Activated B cell treated with CpG ODN at 0.5 μM for 24 hours (primary cell): ENCODE measurements at regions not wholly inside any gene's neighbourhood (a gene's known extent, or its start where the extent isn't known, plus 50 kb on each side); places are given as distances from the start of the nearest gene placed in this dataset.

ENCODE experiments used
- ATAC-seq: fragments of 200-7000 bp; cut with Tn5 transposase; one replicate; pipeline ENCODE4 v1.10.0; 2021; ENCODE audit warnings: low read depth, mild to moderate bottlenecking, moderate library complexity
- CTCF ChIA-PET: fragments of 350-600 bp; sonication (Branson Sonifier 250); formaldehyde crosslinking; loops from one replicate; lab custom pipeline; 2021; ENCODE audit warnings: antibody characterized with exemption; lab: Charles Lee
- POLR2A ChIA-PET: fragments of 350-600 bp; sonication (Branson Sonifier 250); formaldehyde crosslinking; loops from one replicate; lab custom pipeline; 2021; ENCODE audit warnings: antibody characterized with exemption; lab: Charles Lee
- DNase-seq: peaks from one replicate; pipeline ENCODE4 v3.0.0; 2022
- H3K27ac Mint-ChIP-seq: one replicate; pipeline ENCODE4 v1.8.0; 2020; ENCODE audit warnings: mixed read lengths
- H3K27me3 Mint-ChIP-seq: one replicate; pipeline ENCODE4 v1.8.0; 2021; ENCODE audit warnings: mixed read lengths
- H3K36me3 Mint-ChIP-seq: one replicate; pipeline ENCODE4 v1.8.0; 2021; ENCODE audit warnings: low read depth, mixed read lengths
- H3K4me1 Mint-ChIP-seq: one replicate; pipeline ENCODE4 v1.8.0; 2021; ENCODE audit warnings: mixed read lengths
- H3K4me3 Mint-ChIP-seq: one replicate; pipeline ENCODE4 v1.8.0; 2020; ENCODE audit warnings: mild to moderate bottlenecking, mixed read lengths
- H3K9me3 Mint-ChIP-seq: one replicate; pipeline ENCODE4 v1.8.0; 2020; ENCODE audit warnings: mixed read lengths
- intact Hi-C: fragments of 100-400 bp; cut with micrococcal nuclease; formaldehyde crosslinking; loops from one replicate; pipeline ENCODE4 v1.15.1; 2024
- TF ChIP-seq, protein P1 (sequence below): fragments of 200-600 bp; IDR thresholded peaks from one replicate; pipeline ENCODE4 v1.8.0; 2022; ENCODE audit warnings: antibody characterized with exemption, mild to moderate bottlenecking

DNA sequence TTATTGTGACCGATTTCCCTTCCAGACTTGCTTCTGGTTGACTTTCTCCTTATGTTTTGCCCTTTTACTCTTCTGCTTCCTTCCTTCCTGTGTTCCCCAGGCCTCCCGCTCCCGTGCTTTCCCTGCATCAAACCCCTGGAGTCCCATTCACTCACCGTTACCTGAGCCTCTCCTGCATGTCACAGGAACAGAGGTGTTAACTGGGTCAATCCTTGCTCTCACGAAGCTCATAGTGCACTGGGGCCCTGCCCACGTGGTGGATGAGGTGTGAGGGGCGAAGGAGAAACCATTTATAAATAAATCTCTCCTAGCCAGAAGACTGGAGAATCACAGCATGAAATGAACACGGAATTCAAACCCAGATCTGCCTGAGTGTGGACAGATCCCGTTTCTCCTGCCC is 83.1 kb upstream of the MSX1 start:
- Mint-ChIP-seq H3K4me3 (no peak overlapping the region), H3K4me1 (no peaks in the 10 kb centered on the region), H3K27ac (no peak overlapping the region), H3K36me3 (no peaks in the 10 kb centered on the region), H3K9me3 (peaks cover 3% of the 10 kb centered on the region), H3K27me3 (peaks cover 3% of the 10 kb centered on the region)
- ChIA-PET CTCF (no interaction called here), POLR2A (no interaction called here)
- intact Hi-C loops, result no loop called here
- ATAC-seq, result no peak
- TF ChIP-seq, protein P1, sequence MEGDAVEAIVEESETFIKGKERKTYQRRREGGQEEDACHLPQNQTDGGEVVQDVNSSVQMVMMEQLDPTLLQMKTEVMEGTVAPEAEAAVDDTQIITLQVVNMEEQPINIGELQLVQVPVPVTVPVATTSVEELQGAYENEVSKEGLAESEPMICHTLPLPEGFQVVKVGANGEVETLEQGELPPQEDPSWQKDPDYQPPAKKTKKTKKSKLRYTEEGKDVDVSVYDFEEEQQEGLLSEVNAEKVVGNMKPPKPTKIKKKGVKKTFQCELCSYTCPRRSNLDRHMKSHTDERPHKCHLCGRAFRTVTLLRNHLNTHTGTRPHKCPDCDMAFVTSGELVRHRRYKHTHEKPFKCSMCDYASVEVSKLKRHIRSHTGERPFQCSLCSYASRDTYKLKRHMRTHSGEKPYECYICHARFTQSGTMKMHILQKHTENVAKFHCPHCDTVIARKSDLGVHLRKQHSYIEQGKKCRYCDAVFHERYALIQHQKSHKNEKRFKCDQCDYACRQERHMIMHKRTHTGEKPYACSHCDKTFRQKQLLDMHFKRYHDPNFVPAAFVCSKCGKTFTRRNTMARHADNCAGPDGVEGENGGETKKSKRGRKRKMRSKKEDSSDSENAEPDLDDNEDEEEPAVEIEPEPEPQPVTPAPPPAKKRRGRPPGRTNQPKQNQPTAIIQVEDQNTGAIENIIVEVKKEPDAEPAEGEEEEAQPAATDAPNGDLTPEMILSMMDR, result no peak
- DNase-seq, result no peak

DNA sequence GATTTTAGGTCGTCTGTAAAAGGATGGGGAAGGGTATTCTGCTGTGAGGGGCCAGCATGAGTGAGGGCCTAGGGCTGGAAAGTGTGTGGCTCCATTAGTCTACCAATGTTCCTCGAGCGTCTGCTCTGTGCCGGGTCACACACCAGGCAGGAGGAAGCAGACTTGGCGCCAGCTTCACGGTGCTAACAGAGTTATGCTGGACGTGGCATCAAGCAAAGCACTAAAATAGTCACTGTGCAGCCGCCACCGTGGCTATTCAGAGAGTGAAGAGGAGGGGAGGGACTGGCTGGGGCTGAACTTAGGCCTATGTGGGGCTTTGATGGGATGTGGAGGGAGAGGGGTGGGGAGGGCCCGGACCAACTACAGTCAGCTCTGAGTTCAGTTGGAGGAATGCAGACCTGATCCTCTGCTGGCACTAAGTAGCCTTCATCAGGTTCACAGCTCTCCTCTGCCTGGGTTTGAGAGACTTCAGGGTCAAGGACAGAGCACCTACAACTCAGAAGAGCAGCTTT is 83.9 kb upstream of the MSX1 start:
- Mint-ChIP-seq H3K9me3 (no peaks in the 10 kb centered on the region), H3K27me3 (peaks cover 3% of the 10 kb centered on the region), H3K27ac (no peak overlapping the region), H3K36me3 (no peaks in the 10 kb centered on the region), H3K4me3 (no peak overlapping the region), H3K4me1 (no peaks in the 10 kb centered on the region)
- no peak for ATAC-seq
- POLR2A ChIA-PET, result no interaction called here
- CTCF ChIA-PET, result no interaction called here
- TF ChIP-seq, protein P1, result no peak
- DNase-seq, result no peak
- intact Hi-C loops, result no loop called here

DNA sequence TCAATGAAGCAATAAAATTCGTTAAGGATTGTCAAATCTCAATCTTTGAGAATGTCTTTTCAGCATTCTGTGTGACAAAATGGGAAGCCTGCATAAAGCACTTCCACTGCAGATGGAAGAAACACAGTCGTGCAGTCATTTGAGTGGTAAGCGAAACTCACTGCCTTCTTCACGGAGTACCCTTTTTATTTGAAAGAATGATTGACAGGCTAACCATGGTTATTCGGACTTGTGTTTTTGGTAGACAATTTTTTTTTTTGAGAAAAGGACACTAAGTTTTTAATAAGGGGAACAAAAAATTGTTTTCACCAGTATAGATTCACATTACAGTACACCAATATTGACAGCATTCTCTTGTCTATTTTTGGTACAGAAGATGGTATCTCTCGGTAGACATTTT is 86.9 kb upstream of the MSX1 start:
- H3K4me3 Mint-ChIP-seq, result no peak overlapping the region

DNA sequence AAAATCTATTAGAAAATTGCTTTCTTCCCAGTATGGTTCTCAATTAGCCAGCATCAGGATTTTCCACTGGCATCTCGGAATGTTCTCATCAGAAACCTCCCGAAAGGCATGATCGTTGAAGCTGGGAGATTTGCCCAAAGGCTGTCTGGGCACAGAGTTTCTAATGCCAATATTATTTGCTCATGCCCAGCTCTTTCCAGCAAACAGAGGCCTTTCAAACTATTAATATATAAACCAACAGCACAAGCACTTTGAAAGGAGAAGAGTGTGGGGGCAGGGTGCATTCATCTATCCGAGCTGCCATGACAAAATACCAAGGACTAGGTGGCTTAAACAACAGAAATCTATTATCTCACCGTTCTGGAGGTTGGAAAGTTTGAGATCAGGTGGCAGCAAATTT is 88.3 kb upstream of the MSX1 start:
- H3K27ac Mint-ChIP-seq, result no peak overlapping the region
- CTCF ChIA-PET, result no interaction called here
- no peaks in the 10 kb centered on the region for H3K36me3 Mint-ChIP-seq
- no peaks in the 10 kb centered on the region for H3K27me3 Mint-ChIP-seq
- no peak for DNase-seq
- no peak for ATAC-seq
- intact Hi-C loops, result no loop called here
- no peaks in the 10 kb centered on the region for H3K4me1 Mint-ChIP-seq
- no peaks in the 10 kb centered on the region for H3K9me3 Mint-ChIP-seq
- H3K4me3 Mint-ChIP-seq, result no peak overlapping the region
- TF ChIP-seq, protein P1, result no peak
- POLR2A ChIA-PET, result no interaction called here

More for the DNA sequence above, 86.9 kb upstream of the MSX1 start:
- Mint-ChIP-seq H3K9me3 (no peaks in the 10 kb centered on the region), H3K4me1 (no peaks in the 10 kb centered on the region), H3K27ac (no peak overlapping the region), H3K27me3 (no peaks in the 10 kb centered on the region), H3K36me3 (no peaks in the 10 kb centered on the region)
- TF ChIP-seq, protein P1, result no peak
- ChIA-PET POLR2A (no interaction called here), CTCF (no interaction called here)
- intact Hi-C loops, result no loop called here
- no peak for ATAC-seq
- DNase-seq, result no peak

GRCh38 chr4:4770610-4771009 is 88.9 kb upstream of the MSX1 start:
- TF ChIP-seq, protein P1, result no peak
- Mint-ChIP-seq H3K27ac (no peak overlapping the region), H3K36me3 (no peaks in the 10 kb centered on the region), H3K4me1 (no peaks in the 10 kb centered on the region), H3K4me3 (no peak overlapping the region), H3K27me3 (peaks cover 2% of the 10 kb centered on the region), H3K9me3 (no peaks in the 10 kb centered on the region)
- ChIA-PET CTCF (no interaction called here), POLR2A (no interaction called here)
- no peak for ATAC-seq
- intact Hi-C loops, result no loop called here
- DNase-seq, result no peak
